Pons (tissue), 1 donor: ENCODE measurements at regions not wholly inside any gene's neighbourhood (a gene's known extent, or its start where the extent isn't known, plus 50 kb on each side); places are given as distances from the start of the nearest gene placed in this dataset.

Experiments
- DNase-seq: peaks from one replicate; pipeline ENCODE4 v3.0.0-alpha.2; 2016; ENCODE audit warnings: low spot score

DNA sequence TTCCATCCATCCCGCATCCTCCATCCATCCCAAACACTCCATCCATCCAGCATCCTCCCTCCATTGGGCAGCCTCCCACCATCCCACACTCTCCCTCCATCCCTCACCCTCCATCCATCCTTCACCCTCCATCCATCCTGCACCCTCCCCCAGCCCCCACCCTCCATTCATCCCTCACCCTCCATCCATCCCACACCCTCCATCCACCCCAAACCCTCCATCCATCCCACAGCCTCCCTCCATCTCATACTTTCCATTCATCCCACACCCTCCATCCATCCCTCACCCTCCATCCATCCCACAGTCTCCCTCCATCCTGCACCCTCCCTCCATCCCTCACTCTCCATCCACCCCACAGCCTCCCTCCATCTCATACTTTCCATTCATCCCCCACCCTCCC lies 60.4 kb downstream of the FOXI2 start:
- DNase-seq = no peak

DNA sequence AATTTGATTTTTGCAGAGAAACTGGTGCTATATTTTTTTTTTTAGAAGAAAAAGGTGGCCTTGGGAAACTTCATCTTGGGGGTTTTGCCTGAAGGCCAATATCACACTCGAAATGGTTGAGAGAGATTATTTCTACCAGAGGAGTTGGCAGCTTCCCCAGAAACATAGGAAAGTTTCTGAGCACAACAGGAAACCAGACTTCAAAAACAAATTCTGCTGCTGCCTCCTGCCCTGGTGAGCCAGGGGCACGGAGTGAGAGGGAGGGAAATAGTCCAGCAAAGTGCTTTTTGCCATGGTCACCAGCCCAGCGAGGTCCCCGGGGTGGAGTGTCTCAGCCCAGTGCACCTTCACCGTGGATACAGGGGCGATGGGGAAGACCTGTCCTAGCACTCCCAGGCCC lies 61.1 kb downstream of the FOXI2 start:
- no peak for DNase-seq

- no peak for DNase-seq
These were observed 64.3 kb downstream of the FOXI2 start for GRCh38 chr10:127801302-127801701.

- no peak for DNase-seq
These were observed 65.6 kb downstream of the FOXI2 start for GRCh38 chr10:127802531-127803095.

- no peak for DNase-seq
These were observed 67.7 kb downstream of the FOXI2 start for GRCh38 chr10:127804696-127805095.

DNA sequence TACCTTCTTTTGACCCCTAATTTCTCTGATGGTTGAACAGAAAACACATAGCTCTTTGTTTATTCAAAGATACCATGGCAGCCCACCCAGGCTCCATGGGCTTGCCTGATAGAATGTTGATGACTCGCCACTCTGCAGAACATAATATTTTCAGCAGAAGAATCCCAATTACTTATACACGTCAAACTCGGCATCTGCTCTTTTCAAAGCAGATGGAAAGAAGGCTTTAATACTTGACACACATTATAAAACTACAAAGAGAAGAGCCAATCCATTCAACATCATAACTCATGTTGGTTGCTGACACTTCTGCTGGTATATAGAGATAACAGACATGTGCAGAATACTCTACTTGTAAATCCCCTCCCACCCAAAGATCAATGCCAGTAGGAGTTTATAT lies 69.0 kb downstream of the FOXI2 start:
- no peak for DNase-seq

- no peak for DNase-seq
These were observed 75.1 kb downstream of the FOXI2 start for GRCh38 chr10:127812041-127812440.

- peak; percentile 82 for DNase-seq
These were observed 76.3 kb downstream of the FOXI2 start for GRCh38 chr10:127813290-127813689.

GRCh38 chr10:127815147-127815546 lies 77.6 kb downstream of the CLRN3 start:
- DNase-seq = no peak

DNA sequence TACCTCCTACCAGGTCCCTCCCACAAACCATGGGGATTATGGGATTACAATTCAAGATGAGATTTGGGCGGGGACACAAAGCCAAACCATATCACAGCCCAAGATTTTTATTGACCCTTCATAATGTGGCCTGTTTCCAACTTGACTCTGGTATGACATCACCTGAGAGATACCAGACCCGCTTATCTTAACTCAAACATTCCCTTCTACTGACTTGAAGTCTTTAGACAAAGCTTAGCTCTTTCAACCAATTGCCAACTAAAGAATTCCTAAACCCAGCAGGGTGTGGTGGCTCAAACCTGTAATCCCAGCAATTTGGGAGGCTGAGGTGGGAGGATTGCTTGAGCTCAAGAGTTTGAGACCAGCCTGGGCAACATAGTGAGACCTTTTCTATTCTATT lies 67.9 kb downstream of the CLRN3 start:
- DNase-seq = no peak

DNA sequence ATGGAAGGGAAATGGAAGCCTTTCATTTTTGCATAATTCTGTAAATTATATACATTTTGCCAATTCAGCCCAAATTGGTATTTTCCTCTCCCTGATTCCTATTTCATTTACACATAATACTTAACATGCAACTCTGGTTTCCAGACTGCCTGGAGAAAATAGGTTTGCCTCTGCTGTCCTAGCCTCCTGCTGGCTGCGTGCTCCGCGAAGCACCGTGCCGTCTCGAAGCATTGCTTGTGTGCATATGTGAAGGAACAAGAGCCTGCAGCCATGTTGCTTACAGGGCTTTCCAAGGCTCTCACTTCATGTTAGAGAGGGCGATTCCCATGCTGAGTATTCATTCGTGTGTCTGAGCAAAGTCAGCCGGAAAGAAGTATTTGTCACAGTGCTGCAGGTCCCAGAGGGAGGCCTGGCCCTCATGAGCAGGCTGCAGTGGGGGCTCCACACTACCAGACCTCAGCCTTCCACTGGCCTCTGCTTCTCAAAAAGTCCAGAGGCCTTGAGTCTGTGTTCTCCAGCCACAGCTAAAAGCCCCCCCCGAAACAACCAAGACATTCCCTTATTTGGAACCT lies 66.5 kb downstream of the CLRN3 start:
- no peak for DNase-seq

DNA sequence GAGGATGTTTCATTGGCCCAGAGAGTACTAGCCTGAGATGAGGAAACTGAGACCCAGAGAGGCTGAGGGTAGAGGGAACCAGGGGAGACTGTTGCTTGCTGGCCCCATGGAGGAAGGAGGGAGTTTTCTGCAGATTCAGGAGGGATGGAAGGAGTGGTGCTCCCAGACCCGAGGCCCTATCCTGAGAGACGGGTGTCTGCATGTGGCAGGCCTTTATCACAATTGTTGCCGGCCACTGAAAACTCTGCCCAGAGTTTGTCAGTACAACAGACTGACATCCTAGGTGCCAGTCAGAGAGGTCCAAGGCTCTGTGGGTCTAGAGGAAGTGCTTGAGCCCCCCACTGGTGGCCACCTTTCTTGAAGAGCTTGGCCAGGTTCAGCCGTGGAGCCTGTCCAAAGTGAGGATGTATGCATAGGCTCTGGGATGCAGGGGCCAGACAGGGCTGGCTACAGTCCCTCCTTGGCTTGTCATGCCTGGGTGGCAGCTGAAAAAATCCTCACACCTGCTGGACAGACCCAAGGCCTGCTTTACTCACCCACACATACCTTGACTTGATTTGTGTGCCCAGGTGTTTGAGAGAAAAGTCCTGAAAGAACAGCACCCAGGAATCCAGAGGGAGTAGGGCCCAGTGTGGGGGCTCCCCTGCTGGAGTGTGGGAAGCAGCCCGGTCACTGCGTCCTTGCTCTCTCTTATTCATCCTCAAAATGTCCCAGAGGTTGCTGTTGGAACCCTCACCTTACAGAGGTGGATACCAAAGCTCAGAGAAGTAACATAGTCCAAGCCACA lies 65.2 kb downstream of the CLRN3 start:
- no peak for DNase-seq
